SK-N-SH treated with all-trans-retinoic acid at 6 μM for 48 hours (cell line): ENCODE measurements at regions not wholly inside any gene's neighbourhood (a gene's known extent, or its start where the extent isn't known, plus 50 kb on each side); places are given as distances from the start of the nearest gene placed in this dataset.

Experiments
- ARNTL ChIP-seq: fragments of 450-650 bp; formaldehyde crosslinking; IDR thresholded peaks from 2 replicates; pipeline ENCODE4 v1.5.0; 2020; ENCODE audit warnings: low read depth, mild to moderate bottlenecking, moderate library complexity, borderline replicate concordance
- CREB5 ChIP-seq: fragments of 250-450 bp; sonication (Bioruptor Pico); IDR thresholded peaks from 2 replicates; pipeline ENCODE4 v1.5.1; 2020; ENCODE audit warnings: low read depth, mild to moderate bottlenecking, moderate library complexity
- PATZ1 ChIP-seq: fragments of 250-450 bp; sonication (Bioruptor Pico); IDR thresholded peaks from 2 replicates; pipeline ENCODE4 v1.8.0; 2020; ENCODE audit warnings: mild to moderate bottlenecking, moderate library complexity, borderline replicate concordance
- RARB ChIP-seq: fragments of 250-450 bp; sonication (Bioruptor Pico); IDR thresholded peaks from 2 replicates; pipeline ENCODE4 v1.8.0; 2021; ENCODE audit warnings: mild to moderate bottlenecking, moderate library complexity
- TCF4 ChIP-seq: fragments of 250-450 bp; sonication (Bioruptor Pico); IDR thresholded peaks from 2 replicates; pipeline ENCODE4 v1.8.0; 2021; ENCODE audit warnings: mild to moderate bottlenecking, moderate library complexity, borderline replicate concordance
- TSHZ2 ChIP-seq: fragments of 250-450 bp; sonication (Bioruptor Pico); IDR thresholded peaks from 2 replicates; pipeline ENCODE4 v1.5.0; 2020; ENCODE audit warnings: mild to moderate bottlenecking, moderate library complexity
- ZC3H10 ChIP-seq: fragments of 250-450 bp; sonication (Bioruptor Pico); IDR thresholded peaks from 2 replicates; pipeline ENCODE4 v1.5.1; 2021; ENCODE audit warnings: mild to moderate bottlenecking, moderate library complexity
- ZFP3 ChIP-seq: fragments of 250-450 bp; sonication (Bioruptor Pico); IDR thresholded peaks from 2 replicates; pipeline ENCODE4 v1.5.0; 2020; ENCODE audit warnings: mild to moderate bottlenecking, moderate library complexity

DNA sequence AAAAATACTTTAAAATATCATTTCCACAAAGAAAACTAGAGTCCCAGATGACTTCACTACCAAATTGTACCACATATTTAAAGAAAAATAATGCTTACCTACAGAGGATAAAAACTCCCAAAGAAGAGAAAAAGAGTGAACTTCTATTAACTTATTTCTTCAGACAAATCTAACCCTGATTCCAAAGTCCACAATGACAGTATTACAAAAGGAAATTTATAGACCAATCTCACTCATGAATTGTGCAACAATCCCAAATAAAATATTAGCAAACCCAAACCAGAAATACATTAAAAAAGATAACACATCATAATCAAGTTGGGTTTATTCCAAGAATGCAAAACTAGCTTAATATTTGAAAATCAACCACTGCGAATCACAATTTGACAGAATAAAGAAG lies 161.4 kb upstream of the GALNT2 start:
- no peak for TF ChIP-seq PATZ1 (CRISPR knock-in tag)
- no peak for TF ChIP-seq CREB5 (CRISPR knock-in tag)
- no peak for TF ChIP-seq TCF4
- no peak for TF ChIP-seq ZC3H10 (CRISPR knock-in tag)
- TF ChIP-seq TSHZ2 (CRISPR knock-in tag): no peak
- no peak for TF ChIP-seq ARNTL (CRISPR knock-in tag)
- TF ChIP-seq RARB (CRISPR knock-in tag): no peak
- no peak for TF ChIP-seq ZFP3 (CRISPR knock-in tag)
